T-helper 17 cell (primary cell): ENCODE measurements at regions not wholly inside any gene's neighbourhood (a gene's known extent, or its start where the extent isn't known, plus 50 kb on each side); places are given as distances from the start of the nearest gene placed in this dataset.

Source experiments
- ATAC-seq: fragments of 150-1000 bp; cut with Tn5 transposase; 2 replicates; pipeline ENCODE4 v1.10.0; 2021; ENCODE audit warnings: mild to moderate bottlenecking, moderate library complexity
- DNase-seq, 3 donors: peaks; one replicate each; pipeline versions ENCODE4 v3.0.0 to v3.0.0-alpha.2; 2020 to 2021
- H3K9me3 ChIP-seq: one replicate; pipeline ENCODE4 v1.7.0; 2013; ENCODE audit warnings: low read length, mild to moderate bottlenecking; ENCODE audit not compliant: control insufficient read depth, poor library complexity, severe bottlenecking
- H3K27ac Mint-ChIP-seq: one replicate; pipeline ENCODE4 v1.8.0; 2022; ENCODE audit warnings: mild to moderate bottlenecking, moderate library complexity, mixed read lengths
- H3K27me3 Mint-ChIP-seq: one replicate; pipeline ENCODE4 v1.8.0; 2022; ENCODE audit warnings: mixed read lengths
- H3K36me3 Mint-ChIP-seq: one replicate; pipeline ENCODE4 v1.8.0; 2022; ENCODE audit warnings: low read depth, mixed read lengths
- H3K4me1 Mint-ChIP-seq: one replicate; pipeline ENCODE4 v1.8.0; 2022; ENCODE audit warnings: mild to moderate bottlenecking, mixed read lengths
- H3K4me3 Mint-ChIP-seq: one replicate; pipeline ENCODE4 v1.8.0; 2022; ENCODE audit warnings: mild to moderate bottlenecking, moderate library complexity, mixed read lengths

DNA sequence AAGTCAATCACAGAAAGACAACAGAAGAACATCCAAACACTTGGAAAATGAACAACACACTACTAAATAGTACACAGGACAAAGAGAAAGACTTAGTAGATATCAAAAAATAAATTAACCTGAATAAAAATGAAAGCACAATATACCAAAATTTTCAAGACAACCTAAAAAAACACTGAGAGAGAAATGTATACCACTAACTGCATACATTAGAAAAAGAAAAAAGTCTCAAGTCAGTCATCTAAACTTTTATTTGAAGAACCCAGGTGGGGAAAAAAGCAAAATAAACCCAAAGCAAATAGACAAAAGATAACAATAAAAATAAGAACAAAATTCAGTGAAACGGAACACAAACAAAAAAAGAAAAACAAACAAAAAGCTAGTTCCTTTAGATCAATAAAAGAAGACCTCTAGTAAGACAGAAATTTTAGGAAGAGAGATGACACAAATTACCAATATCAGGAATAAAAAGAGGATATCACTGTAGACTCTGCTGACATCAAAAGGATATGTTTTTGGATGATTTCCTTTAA lies 172.8 kb downstream of the TRIM27 start:
- Mint-ChIP-seq H3K36me3 (peaks cover 2% of the 10 kb centered on the region), H3K27ac (no peak overlapping the region), H3K27me3 (peaks cover 47% of the 10 kb centered on the region), H3K4me3 (no peak overlapping the region), H3K4me1 (no peaks in the 10 kb centered on the region)
- no peaks in the 10 kb centered on the region for H3K9me3 ChIP-seq
- no peak for DNase-seq
- ATAC-seq = no peak

DNA sequence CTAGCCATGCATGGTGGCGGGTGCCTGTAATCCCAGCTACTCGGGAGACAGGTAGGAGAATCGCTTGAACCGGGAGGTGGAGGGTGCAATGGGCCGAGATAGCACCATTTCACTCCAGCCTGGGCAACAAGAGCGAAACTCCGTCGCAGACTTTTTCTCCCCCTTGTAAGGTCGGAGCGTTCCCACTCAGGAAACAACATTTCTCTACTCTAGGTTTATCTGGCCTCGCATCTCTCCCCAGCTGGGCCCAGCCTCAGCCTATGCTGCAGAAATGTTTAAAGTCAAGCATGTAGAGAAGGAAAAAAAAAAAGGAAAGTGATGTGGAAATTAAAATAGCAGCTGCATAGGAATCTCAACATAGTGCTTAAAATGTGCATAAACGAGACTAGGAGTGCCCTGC lies 172.3 kb downstream of the TRIM27 start:
- no peaks in the 10 kb centered on the region for H3K4me1 Mint-ChIP-seq
- peaks cover 43% of the 10 kb centered on the region for H3K27me3 Mint-ChIP-seq
- no peak for ATAC-seq
- no peak for DNase-seq
- no peaks in the 10 kb centered on the region for H3K9me3 ChIP-seq
- H3K4me3 Mint-ChIP-seq = no peak overlapping the region
- H3K36me3 Mint-ChIP-seq = peaks cover 2% of the 10 kb centered on the region
- no peak overlapping the region for H3K27ac Mint-ChIP-seq

DNA sequence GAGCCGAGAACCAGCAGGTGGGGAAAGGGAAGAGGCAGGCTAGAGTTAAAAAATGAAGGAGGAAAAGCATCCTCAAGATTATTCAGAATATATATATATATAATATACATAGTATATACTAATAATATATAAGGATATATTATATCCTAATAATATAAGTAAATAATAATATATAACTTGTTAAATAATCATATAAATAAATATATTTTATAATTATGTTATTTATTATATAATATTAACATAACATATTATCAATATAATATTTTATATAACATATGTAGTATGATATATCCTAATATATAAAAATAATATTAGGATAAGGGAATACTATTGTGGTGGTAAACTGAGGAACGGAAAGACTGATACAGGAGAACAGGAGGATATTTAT lies 171.8 kb downstream of the TRIM27 start:
- ATAC-seq (no peak), DNase-seq (no peak)
- Mint-ChIP-seq H3K4me3 (no peak overlapping the region), H3K27me3 (peaks cover 46% of the 10 kb centered on the region), H3K4me1 (no peaks in the 10 kb centered on the region), H3K36me3 (peaks cover 2% of the 10 kb centered on the region), H3K27ac (no peak overlapping the region)
- H3K9me3 ChIP-seq = no peaks in the 10 kb centered on the region

DNA sequence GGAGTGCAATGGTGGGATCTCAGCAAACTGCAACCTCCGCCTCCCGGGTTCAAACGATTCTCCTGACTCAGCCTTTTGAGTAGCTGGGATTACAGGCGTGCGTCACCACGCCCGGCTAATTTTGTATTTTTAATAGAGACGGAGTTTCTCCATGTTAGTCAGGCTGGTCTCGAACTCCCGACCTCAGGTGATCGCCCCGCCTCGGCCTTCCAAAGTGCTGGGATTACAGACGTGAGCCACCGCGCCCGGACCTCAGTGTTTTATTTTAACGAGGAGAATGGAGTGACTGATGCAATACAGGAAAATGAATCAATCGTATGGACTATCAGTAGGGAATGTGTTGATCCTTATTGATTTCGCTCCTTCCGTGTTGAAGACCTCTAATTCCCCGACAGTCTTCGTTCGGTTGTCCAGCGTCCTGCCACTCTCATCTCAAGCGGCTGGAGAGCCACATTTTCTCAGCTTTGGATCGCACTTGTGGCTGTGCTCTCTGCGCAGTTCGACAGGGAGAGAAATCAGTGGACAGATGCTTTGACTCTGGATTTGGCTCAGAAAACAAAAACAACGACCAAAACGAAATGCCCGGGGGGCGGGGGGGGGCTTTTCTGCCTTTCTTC lies 166.2 kb downstream of the TRIM27 start:
- ATAC-seq (no peak), DNase-seq (no peak)
- H3K36me3 Mint-ChIP-seq = no peaks in the 10 kb centered on the region
- H3K27ac Mint-ChIP-seq = no peak overlapping the region
- H3K4me1 Mint-ChIP-seq = no peaks in the 10 kb centered on the region
- H3K4me3 Mint-ChIP-seq = no peak overlapping the region
- peaks cover 53% of the 10 kb centered on the region for H3K27me3 Mint-ChIP-seq
- no peaks in the 10 kb centered on the region for H3K9me3 ChIP-seq

DNA sequence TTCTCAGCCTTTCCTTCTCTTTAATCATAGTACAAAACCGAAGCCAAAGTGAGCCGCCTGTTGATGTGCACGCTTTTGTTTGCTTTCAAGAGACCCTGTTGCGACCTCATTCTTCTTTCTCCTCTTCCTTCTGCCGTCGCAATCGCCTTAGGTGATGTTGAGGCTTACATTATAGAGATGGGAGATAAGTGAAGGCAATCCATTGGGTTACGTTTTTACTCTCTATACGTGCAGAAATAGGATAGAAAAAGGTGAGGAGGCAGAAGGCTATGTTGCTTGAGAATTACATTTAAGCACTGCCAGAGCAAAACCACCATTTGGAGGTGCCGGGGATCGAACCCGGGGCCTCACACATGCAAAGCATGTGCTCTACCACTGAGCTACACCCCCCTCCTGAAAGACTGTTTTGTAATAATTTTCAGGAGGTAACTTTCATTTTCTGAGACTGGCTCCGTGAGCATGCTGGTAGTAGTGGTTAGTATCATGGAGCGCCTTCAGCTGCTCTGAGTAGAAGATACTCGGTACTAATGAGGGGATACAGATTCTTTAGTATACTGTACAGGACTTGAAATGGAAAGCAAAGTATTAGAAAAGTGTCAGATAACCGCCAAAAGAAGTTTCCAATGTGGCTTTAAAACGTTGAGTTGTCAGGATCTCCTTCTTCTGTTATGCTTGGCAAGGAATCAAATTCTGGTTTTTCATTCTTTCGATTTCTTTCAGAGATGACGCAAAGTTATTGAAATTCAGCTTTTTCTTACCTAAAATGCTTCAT lies 165.6 kb downstream of the TRIM27 start:
- H3K27me3 Mint-ChIP-seq = peaks cover 60% of the 10 kb centered on the region
- no peaks in the 10 kb centered on the region for H3K9me3 ChIP-seq
- no peak overlapping the region for H3K27ac Mint-ChIP-seq
- DNase-seq (no peak), ATAC-seq (no peak)
- H3K36me3 Mint-ChIP-seq = no peaks in the 10 kb centered on the region
- no peak overlapping the region for H3K4me3 Mint-ChIP-seq
- H3K4me1 Mint-ChIP-seq = no peaks in the 10 kb centered on the region

DNA sequence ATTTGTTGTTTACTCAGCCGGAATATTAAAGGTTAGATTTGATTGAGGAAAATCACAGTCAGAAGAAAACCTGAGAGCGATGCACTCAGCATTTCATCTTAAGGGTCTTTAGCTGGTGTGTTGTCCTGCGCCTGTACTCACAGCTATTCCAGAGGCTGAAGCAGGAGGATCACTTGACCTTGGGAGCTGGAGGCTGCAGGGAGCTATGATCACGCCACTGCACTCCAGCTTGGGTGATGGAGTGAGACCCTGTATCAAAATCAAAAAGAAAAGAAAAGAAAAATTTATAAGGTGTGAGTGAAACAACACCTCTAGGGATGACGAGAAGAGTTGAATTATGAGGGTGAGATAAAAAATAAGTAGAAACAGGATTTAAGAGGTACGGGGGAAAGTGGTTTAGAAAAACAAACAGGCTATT lies 165.0 kb downstream of the TRIM27 start:
- H3K4me3 Mint-ChIP-seq = no peak overlapping the region
- no peaks in the 10 kb centered on the region for H3K36me3 Mint-ChIP-seq
- peaks cover 62% of the 10 kb centered on the region for H3K27me3 Mint-ChIP-seq
- H3K4me1 Mint-ChIP-seq = no peaks in the 10 kb centered on the region
- no peaks in the 10 kb centered on the region for H3K9me3 ChIP-seq
- no peak for DNase-seq
- ATAC-seq = no peak
- no peak overlapping the region for H3K27ac Mint-ChIP-seq

DNA sequence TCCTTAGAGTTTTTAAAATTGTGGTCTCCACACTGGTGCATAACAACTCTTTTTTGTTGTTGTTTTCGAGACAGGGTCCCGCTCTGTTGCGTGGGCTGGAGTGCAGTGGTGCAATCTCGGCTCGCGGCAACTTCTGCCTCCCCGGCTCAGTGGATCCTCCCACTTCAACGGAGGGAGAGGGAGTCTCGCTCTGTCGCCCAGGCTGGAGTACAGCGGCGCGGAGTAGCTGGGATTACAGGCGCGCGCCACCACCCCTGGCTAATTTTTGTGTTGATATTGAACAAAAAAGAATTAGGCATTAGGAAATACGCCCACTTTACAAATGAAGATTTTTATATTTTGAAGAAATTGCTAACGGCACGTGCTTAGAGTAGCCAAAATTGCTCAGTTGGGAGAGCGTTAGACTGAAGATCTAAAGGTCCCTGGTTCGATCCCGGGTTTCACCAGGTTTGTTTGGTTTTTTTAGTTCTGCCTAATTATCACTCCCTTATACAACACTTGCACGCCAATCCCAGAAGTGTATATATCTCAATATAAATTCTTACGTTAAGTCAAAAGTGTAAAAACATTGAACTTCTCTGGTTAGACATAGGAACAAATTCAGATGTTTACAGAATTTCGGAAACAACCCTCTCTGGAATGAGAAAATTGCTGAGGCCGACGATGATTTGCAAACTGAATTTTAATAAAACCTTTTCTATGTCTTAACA lies 159.6 kb downstream of the TRIM27 start:
- no peaks in the 10 kb centered on the region for H3K36me3 Mint-ChIP-seq
- H3K27ac Mint-ChIP-seq = no peak overlapping the region
- DNase-seq (no peak), ATAC-seq (no peak)
- H3K4me1 Mint-ChIP-seq = no peaks in the 10 kb centered on the region
- no peak overlapping the region for H3K4me3 Mint-ChIP-seq
- H3K9me3 ChIP-seq = peaks cover 11% of the 10 kb centered on the region
- H3K27me3 Mint-ChIP-seq = peaks cover 79% of the 10 kb centered on the region

DNA sequence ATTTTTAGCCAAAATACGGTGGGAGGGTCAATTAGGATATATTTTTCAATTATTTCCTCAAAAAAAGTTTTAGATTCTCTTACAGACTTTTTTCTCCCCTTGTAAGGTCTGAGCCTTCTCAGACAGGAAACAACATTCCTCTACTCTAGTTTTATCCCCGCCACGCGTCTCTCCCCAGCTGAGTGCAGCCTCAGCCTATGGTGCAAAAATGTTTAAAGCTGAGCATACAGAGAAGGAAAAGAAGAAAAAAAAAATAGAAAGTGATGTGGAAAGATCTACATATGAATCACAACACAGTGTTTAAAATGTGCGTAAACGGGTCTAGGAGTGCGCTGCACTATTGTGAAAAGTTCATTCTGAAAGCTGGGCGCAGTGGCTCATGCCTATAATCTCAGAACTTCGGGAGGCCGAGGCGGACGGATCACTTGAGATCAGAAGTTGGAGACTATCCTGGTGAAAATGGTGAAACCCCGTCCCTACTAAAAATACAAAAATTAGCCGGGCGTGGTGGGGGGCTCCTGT lies 159.0 kb downstream of the TRIM27 start:
- no peak overlapping the region for H3K4me3 Mint-ChIP-seq
- ATAC-seq (no peak), DNase-seq (no peak)
- H3K36me3 Mint-ChIP-seq = no peaks in the 10 kb centered on the region
- peaks cover 13% of the 10 kb centered on the region for H3K9me3 ChIP-seq
- H3K4me1 Mint-ChIP-seq = no peaks in the 10 kb centered on the region
- peaks cover 83% of the 10 kb centered on the region for H3K27me3 Mint-ChIP-seq
- no peak overlapping the region for H3K27ac Mint-ChIP-seq

DNA sequence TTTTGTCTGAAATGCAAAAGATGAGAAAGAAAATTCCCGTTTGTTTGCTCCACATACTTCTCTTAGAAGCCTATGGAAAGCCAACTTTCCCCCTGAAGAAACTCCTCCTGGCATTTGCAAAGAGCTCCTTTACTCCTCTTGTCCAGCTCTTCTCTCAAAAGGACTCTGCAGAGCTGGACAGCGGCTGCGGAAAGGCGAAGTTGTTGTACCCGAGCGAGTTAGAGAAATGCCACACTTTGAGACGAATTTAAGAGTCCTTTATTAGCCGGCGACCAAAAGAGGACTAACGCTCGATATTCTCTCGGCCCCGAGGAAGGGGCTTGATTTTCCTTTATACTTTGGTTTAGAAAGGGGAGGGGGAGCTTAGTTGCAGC lies 157.8 kb downstream of the TRIM27 start:
- DNase-seq (no peak), ATAC-seq (no peak)
- H3K4me3 Mint-ChIP-seq = no peak overlapping the region
- no peaks in the 10 kb centered on the region for H3K36me3 Mint-ChIP-seq
- peaks cover 14% of the 10 kb centered on the region for H3K9me3 ChIP-seq
- H3K27ac Mint-ChIP-seq = no peak overlapping the region
- peaks cover 88% of the 10 kb centered on the region for H3K27me3 Mint-ChIP-seq
- H3K4me1 Mint-ChIP-seq = no peaks in the 10 kb centered on the region

DNA sequence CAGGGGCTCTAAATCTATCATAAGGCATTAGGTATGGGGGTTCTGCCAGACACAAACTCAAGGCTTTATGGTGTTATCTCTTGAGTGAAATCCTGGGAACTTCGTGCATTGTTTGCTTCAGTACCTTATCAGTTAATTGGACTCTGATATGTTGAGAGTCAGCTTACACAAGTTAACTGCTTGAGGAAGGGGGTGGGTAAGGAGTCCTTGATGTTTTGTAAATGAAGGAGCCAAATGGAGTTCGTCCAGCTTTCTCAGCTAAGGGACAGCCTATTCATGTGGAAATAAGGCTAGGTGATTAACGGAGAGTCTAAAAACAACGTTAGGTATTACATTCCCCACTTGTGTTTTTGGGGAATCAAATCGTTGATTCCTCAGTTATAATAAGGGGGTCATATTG lies 157.4 kb downstream of the TRIM27 start:
- DNase-seq = no peak
- Mint-ChIP-seq H3K27me3 (peaks cover 93% of the 10 kb centered on the region), H3K27ac (no peak overlapping the region), H3K4me3 (no peak overlapping the region), H3K4me1 (no peaks in the 10 kb centered on the region), H3K36me3 (no peaks in the 10 kb centered on the region)
- ATAC-seq = no peak
- H3K9me3 ChIP-seq = peaks cover 14% of the 10 kb centered on the region

DNA sequence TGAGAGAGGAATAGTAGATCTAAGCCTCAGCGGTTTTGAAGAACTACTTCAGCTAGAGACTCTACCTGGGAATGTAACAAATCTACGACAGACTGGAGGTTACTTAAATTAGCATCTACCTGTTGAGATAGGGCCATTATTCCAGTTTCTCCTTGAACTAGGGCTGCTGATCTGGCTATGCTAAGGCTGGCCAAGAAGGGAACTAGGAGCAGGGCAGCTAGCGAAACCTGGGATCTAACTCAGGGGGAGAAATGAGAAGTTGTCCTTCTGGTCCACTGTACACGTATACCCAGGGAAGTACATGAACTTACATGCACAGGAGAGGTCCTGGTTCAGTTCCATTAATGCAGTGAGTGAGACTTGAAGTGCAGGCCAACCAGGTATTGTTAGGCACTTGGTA lies 156.7 kb downstream of the TRIM27 start:
- DNase-seq (no peak), ATAC-seq (no peak)
- H3K4me3 Mint-ChIP-seq = no peak overlapping the region
- H3K4me1 Mint-ChIP-seq = no peaks in the 10 kb centered on the region
- H3K9me3 ChIP-seq = peaks cover 14% of the 10 kb centered on the region
- H3K27ac Mint-ChIP-seq = no peak overlapping the region
- no peaks in the 10 kb centered on the region for H3K36me3 Mint-ChIP-seq
- H3K27me3 Mint-ChIP-seq = peaks cover 91% of the 10 kb centered on the region

DNA sequence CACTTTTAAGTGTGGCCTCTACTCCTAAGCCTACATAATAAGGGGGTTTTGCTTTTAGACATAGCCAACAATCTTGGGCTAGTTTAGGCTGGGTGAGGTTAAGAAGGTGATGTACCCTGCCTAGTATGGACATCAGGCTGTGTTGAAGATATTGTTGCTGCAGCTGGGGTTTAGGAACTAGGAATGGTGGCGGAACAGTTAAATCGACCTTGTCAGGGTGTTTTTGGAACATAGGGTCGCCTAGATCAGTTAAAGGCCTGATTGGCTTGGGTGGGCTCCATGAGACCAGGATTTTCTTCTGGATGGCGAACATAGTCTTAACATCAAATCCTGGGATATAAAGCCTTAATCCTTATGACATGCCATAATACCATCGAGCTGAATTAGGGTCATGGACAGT lies 156.1 kb downstream of the TRIM27 start:
- H3K9me3 ChIP-seq = peaks cover 14% of the 10 kb centered on the region
- H3K4me1 Mint-ChIP-seq = no peaks in the 10 kb centered on the region
- DNase-seq = no peak
- H3K27ac Mint-ChIP-seq = no peak overlapping the region
- no peak for ATAC-seq
- H3K36me3 Mint-ChIP-seq = no peaks in the 10 kb centered on the region
- no peak overlapping the region for H3K4me3 Mint-ChIP-seq
- H3K27me3 Mint-ChIP-seq = peaks cover 91% of the 10 kb centered on the region

DNA sequence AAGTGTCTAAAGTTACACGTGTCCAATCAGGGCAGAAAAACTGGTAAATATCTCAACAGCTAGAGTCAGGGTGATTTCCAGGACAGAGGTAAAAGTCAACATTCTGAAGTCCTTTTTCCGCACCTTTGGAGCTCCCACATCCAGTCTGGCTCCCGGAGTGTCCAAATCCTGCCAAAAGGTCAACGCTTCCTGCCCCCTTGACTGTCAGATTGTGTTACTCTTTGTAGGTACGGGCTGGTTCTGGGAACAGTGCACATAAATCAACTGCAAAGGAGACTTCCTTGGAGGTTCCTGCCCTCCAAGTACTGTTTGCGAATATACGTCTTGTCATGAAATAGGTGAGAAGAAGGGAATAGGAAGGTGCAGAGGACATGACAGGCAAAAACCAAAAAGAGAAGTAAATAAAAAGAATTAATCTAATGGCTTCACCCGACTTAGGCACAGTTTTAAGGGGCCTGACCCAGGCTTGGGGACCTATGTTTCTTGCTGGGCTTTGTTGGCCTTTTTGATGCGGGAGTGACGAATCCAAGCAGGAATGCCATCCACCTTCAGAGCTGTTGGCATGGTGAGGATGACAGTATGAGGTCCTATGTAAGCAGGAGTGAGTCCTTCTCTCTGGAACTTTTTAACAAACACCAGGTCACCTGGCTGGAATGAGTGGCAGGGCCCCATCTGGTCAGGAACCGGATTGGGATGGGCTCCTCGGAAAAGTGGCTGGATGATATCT lies 155.4 kb downstream of the TRIM27 start:
- DNase-seq = no peak
- H3K4me3 Mint-ChIP-seq = no peak overlapping the region
- H3K36me3 Mint-ChIP-seq = no peaks in the 10 kb centered on the region
- H3K4me1 Mint-ChIP-seq = peaks cover 3% of the 10 kb centered on the region
- H3K27ac Mint-ChIP-seq = no peak overlapping the region
- no peak for ATAC-seq
- H3K9me3 ChIP-seq = peaks cover 14% of the 10 kb centered on the region
- H3K27me3 Mint-ChIP-seq = peaks cover 91% of the 10 kb centered on the region
